Tibial artery (tissue), 4 donors: ENCODE measurements at regions not wholly inside any gene's neighbourhood (a gene's known extent, or its start where the extent isn't known, plus 50 kb on each side); places are given as distances from the start of the nearest gene placed in this dataset.

Experiments used
- DNase-seq, 2 donors: peaks; one replicate each; pipeline ENCODE4 v3.0.0-alpha.2; 2019
- H3K27ac ChIP-seq, 2 donors: fragments of 200-600 bp; sonication (generic) in 1 of 2; 1 replicate in 1 of 2; 2 replicates in 1 of 2; pipeline ENCODE4 v1.5.1; 2018 to 2019; ENCODE audit warnings: mild to moderate bottlenecking in 1 of 2
- H3K27me3 ChIP-seq, 2 donors: fragments of 200-600 bp; sonication (generic) in 1 of 2; one replicate each; pipeline versions ENCODE4 v1.5.1 to v1.6.0; 2016 to 2019
- H3K36me3 ChIP-seq, 3 donors: fragments of 200-600 bp; sonication (generic) in 2 of 3; one replicate each; pipeline ENCODE4 v1.5.1; 2016 to 2019; ENCODE audit warnings: mild to moderate bottlenecking in 2 of 3
- H3K4me1 ChIP-seq, 4 donors: fragments of 200-600 bp; sonication (generic) in 2 of 4; 1 replicate in 3 of 4; 2 replicates in 1 of 4; pipeline ENCODE4 v1.5.1; 2016 to 2019
- H3K4me3 ChIP-seq, 2 donors: fragments of 200-600 bp; sonication (generic) in 1 of 2; 1 replicate in 1 of 2; 2 replicates in 1 of 2; pipeline ENCODE4 v1.5.1; 2018 to 2019; ENCODE audit warnings: mild to moderate bottlenecking in 2 of 2
- H3K9me3 ChIP-seq, 3 donors: fragments of 200-600 bp; sonication (generic) in 1 of 3; one replicate each; pipeline ENCODE4 v1.5.1; 2016 to 2019
- CTCF ChIP-seq, 2 experiments: fragments of 200-600 bp in 1 of 2; fragments of 450-650 bp in 1 of 2; IDR thresholded peaks; one replicate each; pipeline ENCODE4 v1.5.1; 2017 to 2019; ENCODE audit warnings: antibody characterized with exemption in 2 of 2, mild to moderate bottlenecking in 1 of 2, moderate library complexity in 1 of 2
- intact Hi-C: fragments of 100-400 bp; cut with DNase I; formaldehyde crosslinking; loops from one replicate; pipeline ENCODE4 v1.15.0; 2023; ENCODE audit warnings: low total_unique reads

DNA sequence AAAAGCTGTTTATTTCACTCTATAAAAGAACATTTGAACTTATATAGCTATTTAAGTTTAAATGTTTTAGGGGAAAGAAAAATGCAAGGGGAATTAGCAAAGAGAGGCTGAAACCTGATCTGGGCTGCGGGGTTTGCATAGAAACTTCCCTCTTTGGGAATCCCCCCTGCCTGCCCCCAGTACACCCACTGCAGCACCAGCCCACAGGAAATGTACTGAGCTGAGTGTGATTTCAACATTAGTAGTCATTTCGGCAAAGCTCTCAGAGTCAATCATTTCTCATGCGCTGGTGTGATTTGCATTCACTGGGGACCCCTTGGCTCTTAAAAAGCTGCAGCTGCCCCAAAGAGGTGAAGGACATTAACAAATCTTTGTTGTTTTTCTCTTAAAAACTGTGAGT is 859.4 kb downstream of the MAFB start:
- Histone ChIP-seq H3K4me3 (no peak overlapping the region), H3K9me3 (no peaks in the 10 kb centered on the region), H3K27me3 (no peaks in the 10 kb centered on the region), H3K27ac (no peak overlapping the region), H3K4me1 (no peaks in the 10 kb centered on the region), H3K36me3 (no peaks in the 10 kb centered on the region)
- no peak for DNase-seq
- TF ChIP-seq CTCF (IDR thresholded peaks at IDR 0.05), result no peak
- intact Hi-C loops, result no loop called here

DNA sequence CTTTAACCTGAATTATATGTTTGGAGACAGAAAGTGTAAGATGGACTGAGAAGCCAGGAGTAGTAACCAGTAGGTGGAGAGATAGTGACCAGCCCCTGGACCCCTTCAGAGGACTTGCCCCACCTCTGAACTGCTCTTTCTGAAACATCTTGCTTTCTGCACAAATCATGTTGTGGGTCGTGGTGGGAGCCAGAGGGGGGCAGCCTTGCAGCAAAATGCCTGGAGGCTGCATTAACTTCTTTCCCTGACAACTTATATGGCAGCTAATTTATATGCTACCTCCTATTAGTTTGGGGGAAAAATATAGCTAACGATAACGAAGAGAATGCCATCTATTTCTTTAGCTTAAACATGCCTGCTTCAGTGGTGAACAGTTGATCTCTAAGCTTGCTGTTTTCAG is 859.8 kb downstream of the MAFB start:
- no peaks in the 10 kb centered on the region for H3K9me3 ChIP-seq
- DNase-seq, result no peak
- H3K36me3 ChIP-seq, result no peaks in the 10 kb centered on the region
- H3K4me3 ChIP-seq, result no peak overlapping the region
- intact Hi-C loops, result no loop called here
- H3K27ac ChIP-seq, result no peak overlapping the region
- no peaks in the 10 kb centered on the region for H3K27me3 ChIP-seq
- TF ChIP-seq CTCF (IDR thresholded peaks at IDR 0.05), result no peak
- no peaks in the 10 kb centered on the region for H3K4me1 ChIP-seq

GRCh38 chr20:39825950-39826349 is 863.1 kb downstream of the MAFB start:
- no peak for DNase-seq
- no peaks in the 10 kb centered on the region for H3K27me3 ChIP-seq
- H3K4me3 ChIP-seq, result no peak overlapping the region
- TF ChIP-seq CTCF (IDR thresholded peaks at IDR 0.05), result no peak
- intact Hi-C loops, result no loop called here
- H3K9me3 ChIP-seq, result no peaks in the 10 kb centered on the region
- H3K27ac ChIP-seq, result no peak overlapping the region
- no peaks in the 10 kb centered on the region for H3K4me1 ChIP-seq
- no peaks in the 10 kb centered on the region for H3K36me3 ChIP-seq

- Histone ChIP-seq H3K36me3 (no peaks in the 10 kb centered on the region), H3K4me3 (no peak overlapping the region), H3K4me1 (no peaks in the 10 kb centered on the region), H3K9me3 (no peaks in the 10 kb centered on the region), H3K27ac (no peak overlapping the region), H3K27me3 (no peaks in the 10 kb centered on the region)
- no peak for TF ChIP-seq CTCF (IDR thresholded peaks at IDR 0.05)
- intact Hi-C loops, result no loop called here
- no peak for DNase-seq
Measured at GRCh38 chr20:39825524-39825923, 863.4 kb downstream of the DHX35 start.

GRCh38 chr20:39823224-39823623 is 861.1 kb downstream of the DHX35 start:
- no peak for TF ChIP-seq CTCF (IDR thresholded peaks at IDR 0.05)
- no peak overlapping the region for H3K4me3 ChIP-seq
- intact Hi-C loops, result no loop called here
- no peaks in the 10 kb centered on the region for H3K36me3 ChIP-seq
- H3K9me3 ChIP-seq, result no peaks in the 10 kb centered on the region
- H3K27me3 ChIP-seq, result no peaks in the 10 kb centered on the region
- no peak for DNase-seq
- H3K27ac ChIP-seq, result no peak overlapping the region
- no peaks in the 10 kb centered on the region for H3K4me1 ChIP-seq

- Histone ChIP-seq H3K36me3 (no peaks in the 10 kb centered on the region), H3K27ac (no peak overlapping the region), H3K27me3 (no peaks in the 10 kb centered on the region), H3K4me1 (no peaks in the 10 kb centered on the region), H3K4me3 (no peak overlapping the region), H3K9me3 (no peaks in the 10 kb centered on the region)
- DNase-seq, result no peak
- intact Hi-C loops, result no loop called here
- TF ChIP-seq CTCF (IDR thresholded peaks at IDR 0.05), result no peak
Measured at GRCh38 chr20:39822667-39823066, 860.5 kb downstream of the DHX35 start.
